ENCODE measurements at regions not wholly inside any gene's neighbourhood (a gene's known extent, or its start where the extent isn't known, plus 50 kb on each side); places are given as distances from the start of the nearest gene placed in this dataset.

GRCh38 chr20:19067986-19068385 is 144.5 kb upstream of the SLC24A3 start:
- no peaks in the 10 kb centered on the region for H3K4me1 ChIP-seq (replicated peaks in 1 of 4; ENCODE audit: control insufficient read depth in 3 of 4, insufficient read depth in 4 of 4, low read length in 3 of 4)
- CTCF ChIA-PET (ENCODE audit: partially characterized antibody): interaction anchor here (0.7 to 2.0 kb wide), 8 partner anchors 11 to 595 kb away, joined by 3 to 7 read pairs (median 3); no protein-coding TSS in a partner anchor
- TF ChIP-seq CBX8 (IDR thresholded peaks at IDR 0.05; ENCODE audit: borderline replicate concordance, low read depth, low read length) (no peak), POU5F1 (IDR thresholded peaks at IDR 0.05; ENCODE audit: low read depth, low read length) (no peak), SIN3A (conservative IDR thresholded peaks at IDR 0.05 in 1 of 2, IDR thresholded peaks at IDR 0.05 in 1 of 2; ENCODE audit: low read depth in 1 of 2, low read length in 2 of 2) (no peak), EZH2 (IDR thresholded peaks at IDR 0.05; ENCODE audit: low read depth, low read length, severe bottlenecking) (no peak), RAD21 (IDR thresholded peaks at IDR 0.05 in 1 of 2, conservative IDR thresholded peaks at IDR 0.05 in 1 of 2; ENCODE audit: low read depth in 2 of 2, low read length in 2 of 2) (no peak), EP300 (IDR thresholded peaks at IDR 0.05; ENCODE audit: borderline replicate concordance in 1 of 2, low read depth in 2 of 2, low read length in 2 of 2) (no peak), POLR2A (IDR thresholded peaks at IDR 0.05; ENCODE audit: control extremely low read depth in 1 of 2, low read depth in 2 of 2, low read length in 2 of 2) (no peak), KDM5A (IDR thresholded peaks at IDR 0.05; ENCODE audit: low read length) (no peak), BCL11A (IDR thresholded peaks at IDR 0.05; ENCODE audit: low read depth in 2 of 2, low read length in 2 of 2) (no peak), HDAC6 (IDR thresholded peaks at IDR 0.05; ENCODE audit: low read depth, low read length) (no peak), CEBPB (IDR thresholded peaks at IDR 0.05; ENCODE audit: low read depth, low read length) (no peak), POLR2AphosphoS5 (IDR thresholded peaks at IDR 0.05; ENCODE audit: low read depth, low read length) (no peak), RFX5 (IDR thresholded peaks at IDR 0.05; ENCODE audit: borderline replicate concordance, low read depth, low read length) (no peak)

More at GRCh38 chr20:19067986-19068385, 144.5 kb upstream of the SLC24A3 start:
- Histone ChIP-seq H2BK12ac (ENCODE audit: low read depth, low read length) (no peak overlapping the region), H3K23ac (ENCODE audit: insufficient read length) (no peak overlapping the region), H4K20me1 (replicated peaks in 1 of 2; ENCODE audit: control insufficient read depth in 1 of 2, insufficient read depth in 2 of 2, low read length in 2 of 2) (no peaks in the 10 kb centered on the region), H2AK5ac (ENCODE audit: low read depth, low read length) (no peak overlapping the region), H3K79me2 (ENCODE audit: control insufficient read depth in 1 of 2, insufficient read depth in 2 of 2, low read length in 2 of 2) (no peaks in the 10 kb centered on the region), H2BK120ac (replicated peaks; ENCODE audit: low read depth, low read length) (no peak overlapping the region), H2BK20ac (ENCODE audit: low read length) (no peak overlapping the region), H3K9me3 (ENCODE audit: insufficient read depth in 2 of 2, low read depth in 1 of 2, low read length in 1 of 2) (peaks cover 25 to 38% of the 10 kb centered on the region in 2 experiments), H3K9ac (replicated peaks in 1 of 4; ENCODE audit: extremely low read depth in 1 of 4, low read depth in 3 of 4, low read length in 3 of 4) (no peak overlapping the region), H3K79me1 (ENCODE audit: low read depth, low read length) (no peaks in the 10 kb centered on the region), H4K91ac (replicated peaks; ENCODE audit: insufficient read length, low read length) (no peak overlapping the region), H3K27me3 (replicated peaks in 1 of 4; ENCODE audit: control insufficient read depth in 3 of 4, extremely low read depth in 1 of 4, insufficient read depth in 3 of 4, low read length in 3 of 4) (no peaks in the 10 kb centered on the region), H2AFZ (ENCODE audit: low read length) (no peak overlapping the region), H4K5ac (ENCODE audit: insufficient read length, low read depth, low read length) (no peak overlapping the region), H3K14ac (ENCODE audit: insufficient read length) (no peak overlapping the region), H3K56ac (replicated peaks; ENCODE audit: insufficient read length, low read depth, low read length) (no peak overlapping the region), H4K8ac (ENCODE audit: extremely low read depth, insufficient read depth, low read length) (no peak overlapping the region), H3K4me3 (ENCODE audit: extremely low read depth in 1 of 4, insufficient read depth in 2 of 4, low read depth in 3 of 4, low read length in 4 of 4) (no peak overlapping the region), H2BK15ac (ENCODE audit: low read length) (no peak overlapping the region), H3K4ac (replicated peaks; ENCODE audit: insufficient read length, low read depth, low read length) (no peak overlapping the region), H3K36me3 (ENCODE audit: control insufficient read depth in 2 of 4, insufficient read depth in 4 of 4, low read length in 3 of 4) (no peaks in the 10 kb centered on the region), H2BK5ac (ENCODE audit: low read depth, low read length) (no peak overlapping the region), H3K23me2 (ENCODE audit: low read depth, low read length) (no peaks in the 10 kb centered on the region), H3K18ac (ENCODE audit: extremely low read depth, low read length) (no peak overlapping the region), H3K27ac (ENCODE audit: low read depth, low read length) (no peak overlapping the region), H3K4me2 (ENCODE audit: insufficient read depth in 1 of 2, low read depth in 2 of 2, low read length in 2 of 2) (no peak overlapping the region)
- POLR2A ChIA-PET (ENCODE audit: partially characterized antibody): no interaction called here
- no peak for DNase-seq (ENCODE audit: low read depth in 1 of 2, low spot score in 2 of 2)
- WGBS, 2 experiments (ENCODE audit: extremely low coverage in 1 of 2, insufficient coverage in 1 of 2, insufficient read length in 1 of 2, insufficient replicate concordance in 2 of 2, low coverage in 1 of 2, low lambda C conversion rate in 2 of 2, missing lambda C conversion rate in 1 of 2): 90% methylated on average over 1 of the region's 1 CpG; no CpG with 5 or more reads in 1 of the 2 experiments
- no peak for FAIRE-seq

Data from H1 (cell line).